ENCODE measurements at regions not wholly inside any gene's neighbourhood (a gene's known extent, or its start where the extent isn't known, plus 50 kb on each side); places are given as distances from the start of the nearest gene placed in this dataset.

- Mint-ChIP-seq H3K9me3 (peaks cover 30% of the 10 kb centered on the region), H3K27me3 (ENCODE audit: insufficient read depth) (peaks cover 8% of the 10 kb centered on the region), H3K27ac (no peak overlapping the region), H3K4me3 (no peak overlapping the region), H3K36me3 (ENCODE audit: low read depth) (peaks cover 4% of the 10 kb centered on the region; the same call in 1 of the 2 replicates), H3K4me1 (ENCODE audit: low read depth) (no peaks in the 10 kb centered on the region)
- DNase-seq, result no peak
- no peak for TF ChIP-seq CTCF (IDR thresholded peaks at IDR 0.05)
These were observed 160.7 kb upstream of the ARID1B start for GRCh38 chr6:156616495-156616894.

- Mint-ChIP-seq H3K9me3 (peaks cover 34% of the 10 kb centered on the region), H3K4me1 (ENCODE audit: low read depth) (no peaks in the 10 kb centered on the region), H3K27me3 (ENCODE audit: insufficient read depth) (no peaks in the 10 kb centered on the region; the same call in 1 of the 2 replicates), H3K36me3 (ENCODE audit: low read depth) (peaks cover 4% of the 10 kb centered on the region; the same call in 1 of the 2 replicates), H3K27ac (no peak overlapping the region), H3K4me3 (no peak overlapping the region)
- TF ChIP-seq CTCF (IDR thresholded peaks at IDR 0.05), result no peak
- no peak for DNase-seq
These were observed 163.2 kb upstream of the ARID1B start for GRCh38 chr6:156613996-156614395.

- peaks cover 34% of the 10 kb centered on the region for H3K9me3 Mint-ChIP-seq
- no peaks in the 10 kb centered on the region; the same call in 1 of the 2 replicates for H3K27me3 Mint-ChIP-seq (ENCODE audit: insufficient read depth)
- H3K4me3 Mint-ChIP-seq, result no peak overlapping the region
- H3K4me1 Mint-ChIP-seq (ENCODE audit: low read depth), result no peaks in the 10 kb centered on the region
- no peak for TF ChIP-seq CTCF (IDR thresholded peaks at IDR 0.05)
- no peak for DNase-seq
- no peak overlapping the region for H3K27ac Mint-ChIP-seq
- peaks cover 4% of the 10 kb centered on the region; the same call in 1 of the 2 replicates for H3K36me3 Mint-ChIP-seq (ENCODE audit: low read depth)
These were observed 164.8 kb upstream of the ARID1B start for GRCh38 chr6:156612361-156612760.

GRCh38 chr6:156602066-156602385, 175.2 kb upstream of the ARID1B start:
- Mint-ChIP-seq H3K27ac (no peak overlapping the region), H3K4me1 (ENCODE audit: low read depth) (peaks cover 6% of the 10 kb centered on the region; the same call in 1 of the 2 replicates), H3K36me3 (ENCODE audit: low read depth) (no peaks in the 10 kb centered on the region), H3K4me3 (no peak overlapping the region; the same call in 1 of the 2 replicates), H3K9me3 (no peaks in the 10 kb centered on the region), H3K27me3 (ENCODE audit: insufficient read depth) (peaks cover 12% of the 10 kb centered on the region)
- no peak for TF ChIP-seq CTCF (IDR thresholded peaks at IDR 0.05)
- no peak for DNase-seq

- H3K36me3 Mint-ChIP-seq (ENCODE audit: low read depth), result no peaks in the 10 kb centered on the region
- H3K4me3 Mint-ChIP-seq, result no peak overlapping the region; the same call in 1 of the 2 replicates
- H3K27ac Mint-ChIP-seq, result no peak overlapping the region
- TF ChIP-seq CTCF (IDR thresholded peaks at IDR 0.05), result no peak
- peaks cover 13% of the 10 kb centered on the region for H3K27me3 Mint-ChIP-seq (ENCODE audit: insufficient read depth)
- peaks cover 6% of the 10 kb centered on the region; the same call in 1 of the 2 replicates for H3K4me1 Mint-ChIP-seq (ENCODE audit: low read depth)
- H3K9me3 Mint-ChIP-seq, result no peaks in the 10 kb centered on the region
- DNase-seq, result no peak
These were observed 175.8 kb upstream of the ARID1B start for GRCh38 chr6:156601152-156602065.

Data from HFFc6 (cell line).